HS-5 (cell line): ENCODE measurements at regions not wholly inside any gene's neighbourhood (a gene's known extent, or its start where the extent isn't known, plus 50 kb on each side); places are given as distances from the start of the nearest gene placed in this dataset.

Source experiments
- DNase-seq: peaks from one replicate; pipeline ENCODE4 v3.0.0-alpha.2; 2012; ENCODE audit warnings: low read depth

DNA sequence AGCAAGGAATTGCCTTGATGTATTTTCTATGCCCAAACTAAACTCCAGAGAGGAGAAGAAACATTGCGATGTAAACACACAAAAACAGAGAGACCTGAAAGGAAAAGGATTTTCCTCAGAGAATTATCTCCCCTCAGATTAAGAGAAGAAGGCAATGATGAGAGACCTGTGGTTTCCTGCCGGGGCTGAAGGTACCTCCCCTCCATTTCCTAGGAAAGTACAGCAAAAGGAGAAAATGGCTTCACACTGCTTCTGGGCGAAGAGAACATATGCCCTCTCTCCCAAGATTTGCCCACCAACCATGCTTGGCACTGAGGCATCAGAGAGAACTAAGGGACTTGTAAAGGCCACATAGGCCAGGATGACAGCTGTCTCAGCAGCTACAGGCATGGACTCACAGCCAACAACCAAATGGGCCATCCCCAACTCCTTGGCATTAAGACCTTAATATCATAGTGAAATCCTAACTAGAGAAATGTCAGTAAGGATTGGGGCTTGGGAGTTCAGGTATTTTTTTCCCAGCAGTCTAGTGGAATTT lies 523.0 kb downstream of the PTPRC start:
- DNase-seq = no peak

- no peak for DNase-seq
Observed at GRCh38 chr1:199163267-199163666, 524.4 kb downstream of the PTPRC start.

GRCh38 chr1:199163670-199164069 lies 524.8 kb downstream of the PTPRC start:
- no peak for DNase-seq

GRCh38 chr1:199167460-199167859 lies 528.6 kb downstream of the PTPRC start:
- no peak for DNase-seq

DNA sequence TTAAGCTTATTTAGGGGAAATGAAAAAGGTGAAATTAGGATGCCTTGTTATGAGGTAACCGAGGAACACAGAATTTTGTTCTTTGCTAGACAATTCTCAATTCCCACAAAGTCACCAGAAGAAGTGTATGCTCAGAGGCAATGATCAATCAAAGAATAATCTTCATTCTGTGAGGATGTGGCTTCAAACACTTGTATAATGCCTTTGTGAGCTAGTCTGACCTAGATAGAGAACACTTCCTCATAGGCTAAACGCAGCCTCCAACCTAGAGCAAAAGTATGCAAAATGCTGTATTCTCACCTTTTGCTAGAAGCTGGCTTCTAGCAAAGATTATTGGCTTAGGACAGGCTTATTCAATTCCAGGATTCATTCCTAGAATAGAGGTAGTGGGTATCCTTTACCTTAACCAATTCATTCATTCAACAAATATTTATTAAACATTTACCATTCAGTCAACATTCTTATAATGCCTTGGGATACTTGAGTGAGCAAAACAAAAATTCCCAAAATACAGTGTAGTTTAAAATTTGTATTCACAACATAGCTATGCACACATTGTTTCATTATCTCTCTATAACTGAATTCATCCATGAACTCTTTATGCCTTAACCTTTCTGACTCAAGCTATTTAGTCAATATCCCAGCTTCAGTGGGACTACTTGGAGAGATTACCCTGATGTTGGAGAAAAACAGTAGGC lies 530.2 kb downstream of the PTPRC start:
- DNase-seq = no peak

DNA sequence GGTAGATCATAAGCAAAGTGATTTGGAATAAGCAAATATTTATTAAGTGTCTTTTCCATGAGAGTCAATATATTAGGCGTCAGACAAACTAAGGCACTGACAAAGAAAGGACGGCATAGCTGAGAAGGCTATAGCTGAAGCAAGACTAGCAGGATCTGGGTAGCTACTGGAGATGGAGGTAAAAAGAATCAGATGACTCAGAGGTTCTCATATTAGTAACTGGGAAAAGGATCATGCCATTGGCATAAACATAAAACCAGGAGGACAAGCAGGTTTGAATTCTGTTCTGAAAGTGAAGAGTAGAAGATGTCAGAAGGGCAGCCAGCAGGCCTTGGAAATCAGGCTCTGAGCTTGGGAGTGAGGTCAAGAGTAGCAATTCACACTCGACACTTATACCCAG lies 531.9 kb downstream of the PTPRC start:
- DNase-seq = no peak

DNA sequence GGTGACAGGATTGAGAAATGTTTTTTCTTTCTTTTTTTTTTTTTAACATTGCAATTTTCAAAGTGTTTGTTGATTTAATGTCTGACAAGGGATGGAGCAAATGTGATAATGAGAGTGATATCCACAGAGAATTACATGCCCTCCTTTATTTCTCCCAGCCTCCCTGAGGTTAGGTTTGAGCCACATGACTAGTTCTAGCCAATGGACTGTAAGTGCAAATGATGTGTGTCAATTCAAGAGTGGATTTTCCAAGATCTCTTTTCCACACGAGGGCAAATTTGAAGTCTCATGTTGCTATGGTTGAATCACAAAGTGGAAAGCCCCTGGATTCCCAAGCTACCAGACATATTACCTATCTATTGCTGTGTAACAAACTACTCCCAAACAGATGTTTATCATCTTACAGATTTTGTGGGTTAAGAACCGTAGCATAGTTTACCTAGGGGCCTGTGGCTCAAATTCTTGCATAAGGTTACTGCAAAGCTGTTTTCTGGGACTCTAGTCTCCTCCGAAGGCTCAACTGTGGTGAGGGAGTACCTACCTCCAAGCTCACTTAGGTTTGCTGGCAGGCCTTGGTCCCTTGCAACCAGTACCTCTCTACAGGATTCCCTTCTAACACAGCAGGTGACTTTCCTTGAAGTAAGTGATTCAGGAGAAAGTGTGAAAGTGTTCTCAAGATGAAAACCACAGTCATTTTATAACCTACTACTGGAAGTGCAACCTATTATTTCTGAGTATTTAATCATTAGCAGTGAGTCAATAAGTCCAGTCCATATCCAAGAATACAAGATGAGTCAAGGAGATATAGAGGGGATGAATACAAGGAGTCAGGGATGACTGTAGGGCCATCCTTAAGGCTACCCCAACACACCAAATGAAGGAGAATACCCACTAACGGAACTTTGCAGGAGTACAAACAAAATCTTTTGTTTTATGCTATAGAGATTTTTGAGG lies 533.6 kb downstream of the PTPRC start:
- DNase-seq = no peak

GRCh38 chr1:199173356-199173755 lies 534.5 kb downstream of the PTPRC start:
- no peak for DNase-seq

DNA sequence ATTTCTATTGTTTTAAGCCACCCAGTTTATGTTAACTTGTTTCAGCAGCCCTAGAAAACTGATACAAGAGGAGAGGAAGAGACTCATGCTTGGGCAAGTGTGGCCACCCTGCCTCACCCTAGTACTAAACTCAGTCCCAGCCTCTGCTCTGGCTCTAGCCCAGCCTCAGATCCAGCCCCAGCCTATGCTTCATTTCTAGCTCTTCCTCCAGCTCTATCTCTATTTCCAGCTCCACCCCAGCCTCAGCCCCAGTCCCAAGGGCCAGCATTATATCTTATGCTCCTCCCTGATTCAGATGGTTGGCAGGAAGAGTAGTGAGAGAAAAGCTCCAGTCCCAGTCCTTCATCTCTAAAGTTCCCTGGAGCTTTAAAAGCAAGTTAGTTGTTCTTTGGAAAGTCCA lies 535.5 kb downstream of the PTPRC start:
- no peak for DNase-seq

GRCh38 chr1:199176713-199177112 lies 537.9 kb downstream of the PTPRC start:
- no peak for DNase-seq

DNA sequence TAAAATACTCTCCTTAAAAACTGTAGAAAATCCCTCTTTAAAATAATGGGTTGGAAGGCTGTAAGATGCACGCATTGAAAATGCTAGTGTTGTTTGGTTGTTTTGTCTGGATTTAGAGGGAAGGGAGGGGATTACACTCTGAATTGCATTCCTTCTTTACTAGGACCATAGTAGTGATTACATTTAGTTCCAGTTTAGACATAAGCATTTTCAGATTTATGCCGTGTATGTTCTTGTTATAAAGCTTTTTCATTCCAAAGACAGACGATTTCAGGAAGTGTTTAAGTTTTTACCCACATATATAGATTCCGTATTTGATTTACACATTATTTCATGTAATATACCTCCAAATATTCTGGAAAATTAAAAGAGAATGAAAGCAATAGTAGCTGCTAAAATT lies 538.4 kb downstream of the PTPRC start:
- no peak for DNase-seq

DNA sequence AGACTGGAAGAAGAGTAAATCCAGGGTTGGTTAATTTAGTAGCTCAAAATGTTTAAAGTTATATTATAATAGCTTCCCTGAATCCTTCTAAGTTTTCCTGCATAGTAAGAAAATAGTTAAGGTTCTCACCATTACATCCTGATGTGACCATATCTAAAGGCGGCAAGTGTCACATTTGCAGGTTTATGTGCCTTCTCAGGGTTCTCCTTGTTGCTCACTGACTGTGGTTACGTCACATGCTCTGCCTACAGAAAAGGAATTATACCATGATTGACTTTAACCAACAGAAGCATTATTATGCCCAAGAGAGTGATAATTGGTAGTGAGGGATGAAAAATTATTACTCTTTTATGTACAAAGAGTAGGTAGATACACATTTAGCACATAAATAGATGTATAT lies 539.8 kb downstream of the PTPRC start:
- DNase-seq = no peak

DNA sequence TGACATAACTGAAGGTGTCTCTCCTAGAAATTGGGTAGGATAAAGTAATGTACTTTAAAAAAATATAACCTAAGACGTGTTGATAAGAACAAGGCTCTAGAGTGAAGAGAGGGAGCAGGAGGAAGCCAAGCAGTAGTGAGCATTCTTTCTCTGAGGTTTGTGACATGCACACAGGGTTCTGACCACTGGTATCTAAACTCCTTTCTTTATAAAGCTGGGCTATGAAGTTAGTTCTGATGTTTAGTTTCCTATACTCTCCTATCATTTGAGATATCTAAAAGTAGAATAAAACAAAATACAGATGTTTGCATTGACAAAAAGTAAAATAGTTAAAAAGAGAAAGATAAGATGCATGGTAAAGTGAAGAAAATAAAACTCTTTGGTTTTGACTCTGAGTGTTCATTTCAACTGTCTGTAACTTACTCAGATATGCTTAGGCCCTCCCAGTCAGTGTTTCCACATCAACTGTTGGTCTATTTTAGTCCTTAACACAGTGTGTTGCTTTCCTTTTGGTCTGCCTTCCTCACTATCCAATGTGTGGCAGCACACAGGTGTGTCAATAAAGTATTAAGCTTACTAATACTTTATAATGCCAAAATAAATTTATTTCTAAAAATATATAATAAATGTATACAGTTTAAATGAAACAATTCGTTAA lies 543.5 kb downstream of the PTPRC start:
- DNase-seq = no peak

GRCh38 chr1:199184180-199184579 lies 545.3 kb downstream of the PTPRC start:
- DNase-seq = no peak

- no peak for DNase-seq
Observed at GRCh38 chr1:199194862-199195261, 556.0 kb downstream of the PTPRC start.

DNA sequence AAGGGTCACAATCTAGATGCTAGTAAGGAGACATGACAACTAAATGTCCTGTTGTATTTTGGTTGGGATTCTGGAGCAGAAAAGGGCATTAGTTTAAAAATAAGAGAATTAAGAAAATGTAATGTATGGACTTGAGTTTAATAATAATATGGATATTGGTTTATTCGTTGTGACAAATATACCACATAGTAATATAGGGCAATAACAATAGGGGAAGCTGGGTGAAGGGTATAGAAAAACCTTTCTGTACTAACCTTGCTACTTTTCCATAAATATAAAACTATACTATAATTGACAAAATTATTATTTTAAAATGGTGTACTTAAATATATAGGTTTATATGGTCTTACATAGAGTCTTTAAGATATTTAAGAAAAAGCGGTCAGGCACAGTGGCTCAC lies 558.9 kb downstream of the PTPRC start:
- no peak for DNase-seq

DNA sequence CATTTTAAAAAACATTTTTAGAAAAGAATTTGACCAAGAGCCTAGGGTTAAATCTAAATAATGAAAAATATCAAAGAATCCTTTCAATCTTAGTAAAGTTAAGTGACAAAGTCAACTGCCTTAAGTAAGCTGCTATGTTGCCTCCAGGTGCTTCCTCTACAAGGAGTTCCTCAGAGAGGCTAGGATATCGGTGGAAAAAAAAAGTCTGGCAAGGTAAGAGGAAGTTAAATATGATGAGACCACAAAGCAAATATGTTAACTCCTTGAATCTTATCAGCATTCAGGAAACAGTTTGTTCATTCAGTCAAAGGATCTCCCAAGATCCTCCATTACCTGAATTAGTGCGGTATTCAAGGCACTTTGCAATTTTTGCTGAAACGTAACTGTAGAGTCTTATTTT lies 563.5 kb downstream of the PTPRC start:
- no peak for DNase-seq

DNA sequence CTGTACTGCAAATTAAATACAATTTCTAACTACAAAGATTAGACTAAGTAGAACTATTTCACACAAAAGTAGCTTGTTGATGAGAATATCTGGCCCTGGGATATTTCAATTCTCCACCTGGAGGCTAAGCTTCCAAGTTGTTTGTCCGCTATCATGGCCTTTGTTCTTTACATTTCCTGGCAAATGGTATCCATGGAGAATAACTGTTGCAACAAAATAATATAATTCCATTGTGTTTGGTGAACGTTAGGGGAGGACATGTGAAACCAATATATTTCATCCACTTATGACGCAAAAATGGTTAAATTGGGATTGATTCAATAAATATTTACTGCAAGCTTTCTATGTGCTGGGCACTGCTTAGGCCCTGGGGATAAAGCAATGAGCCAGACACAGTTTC lies 565.4 kb downstream of the PTPRC start:
- DNase-seq = no peak

- DNase-seq = no peak
Observed at GRCh38 chr1:199205740-199206441, 567.1 kb downstream of the PTPRC start.

DNA sequence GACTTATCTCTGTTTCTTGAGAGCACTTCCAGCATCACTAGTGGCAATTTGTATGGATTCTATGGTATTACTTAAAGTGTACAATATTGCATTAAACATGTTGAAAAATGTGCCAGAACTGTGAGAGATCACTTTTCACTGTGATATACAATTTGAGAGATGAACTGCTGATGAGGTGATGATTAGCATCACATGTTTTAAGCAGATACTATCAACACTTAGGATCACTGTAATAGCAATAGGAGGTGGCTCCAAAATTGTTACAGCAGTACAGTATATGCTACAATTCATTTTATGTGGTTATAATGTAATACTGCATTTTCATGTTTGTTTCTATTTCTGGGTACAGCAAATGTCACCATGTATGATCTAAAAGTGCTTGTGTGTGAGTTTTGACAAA lies 570.0 kb downstream of the PTPRC start:
- no peak for DNase-seq

DNA sequence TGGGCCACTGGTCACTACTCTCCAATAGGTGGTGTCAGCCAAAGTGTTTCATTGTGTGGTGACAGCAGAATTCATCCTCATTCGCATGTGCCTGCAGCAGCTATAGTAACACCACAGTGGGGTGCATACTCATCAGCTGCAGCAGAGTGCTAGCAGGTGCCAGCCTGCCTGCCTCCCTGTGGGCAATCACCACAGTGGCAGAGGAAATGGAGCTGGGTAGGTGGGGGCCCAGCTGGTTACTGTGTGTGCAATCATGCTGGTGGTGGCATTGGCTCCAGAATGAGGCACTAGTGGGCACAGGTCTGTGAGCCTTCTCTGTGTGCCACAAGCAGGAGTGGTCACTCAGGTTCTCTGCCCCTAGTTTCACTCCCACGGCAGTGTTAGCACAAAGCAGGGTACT lies 579.2 kb downstream of the PTPRC start:
- no peak for DNase-seq

DNA sequence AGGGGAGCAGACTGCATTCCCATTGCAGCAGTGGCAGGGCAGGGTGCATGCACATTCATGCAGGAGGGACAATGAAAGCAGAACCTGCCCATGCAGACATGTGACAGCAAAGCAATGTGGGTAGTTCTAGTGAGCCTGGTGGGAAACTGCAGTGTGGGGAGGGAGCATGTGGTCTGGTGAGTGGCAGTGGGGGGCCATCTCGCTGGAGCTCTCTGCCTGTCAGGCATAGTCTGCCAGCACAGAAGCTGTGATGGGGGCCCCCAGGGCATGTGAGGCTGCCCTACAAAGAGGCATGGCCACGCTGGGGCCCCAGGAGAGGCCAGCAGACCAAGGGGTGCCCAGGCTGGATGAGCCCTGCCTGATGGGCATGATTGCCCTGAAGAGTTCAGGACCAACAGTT lies 579.7 kb downstream of the PTPRC start:
- no peak for DNase-seq
